Duodenal mucosa (tissue), 2 donors: ENCODE measurements at regions not wholly inside any gene's neighbourhood (a gene's known extent, or its start where the extent isn't known, plus 50 kb on each side); places are given as distances from the start of the nearest gene placed in this dataset.

Experiments used
- H3K27ac ChIP-seq: one replicate; pipeline ENCODE4 v1.7.0; 2013; ENCODE audit warnings: low read depth, low read length
- H3K27me3 ChIP-seq, 2 donors: one replicate each; pipeline ENCODE4 v1.7.0; 2013; ENCODE audit warnings: low read length in 2 of 2, control low read depth in 1 of 2; ENCODE audit not compliant: insufficient read depth in 2 of 2, control insufficient read depth in 1 of 2
- H3K36me3 ChIP-seq, 2 donors: one replicate each; pipeline ENCODE4 v1.7.0; 2013; ENCODE audit warnings: low read length in 2 of 2, control low read depth in 1 of 2; ENCODE audit not compliant: insufficient read depth in 2 of 2, control insufficient read depth in 1 of 2
- H3K4me1 ChIP-seq, 2 donors: one replicate each; pipeline ENCODE4 v1.7.0; 2013; ENCODE audit warnings: low read length in 2 of 2, control low read depth in 1 of 2; ENCODE audit not compliant: insufficient read depth in 2 of 2, control insufficient read depth in 1 of 2
- H3K4me3 ChIP-seq, 2 donors: one replicate each; pipeline ENCODE4 v1.7.0; 2013; ENCODE audit warnings: low read length in 2 of 2, low read depth in 1 of 2
- H3K9ac ChIP-seq, 2 donors: one replicate each; pipeline ENCODE4 v1.7.0; 2013; ENCODE audit warnings: low read length in 2 of 2, low read depth in 1 of 2
- H3K9me3 ChIP-seq, 2 donors: one replicate each; pipeline ENCODE4 v1.7.0; 2013; ENCODE audit warnings: low read length in 2 of 2, control low read depth in 1 of 2; ENCODE audit not compliant: control insufficient read depth in 1 of 2

DNA sequence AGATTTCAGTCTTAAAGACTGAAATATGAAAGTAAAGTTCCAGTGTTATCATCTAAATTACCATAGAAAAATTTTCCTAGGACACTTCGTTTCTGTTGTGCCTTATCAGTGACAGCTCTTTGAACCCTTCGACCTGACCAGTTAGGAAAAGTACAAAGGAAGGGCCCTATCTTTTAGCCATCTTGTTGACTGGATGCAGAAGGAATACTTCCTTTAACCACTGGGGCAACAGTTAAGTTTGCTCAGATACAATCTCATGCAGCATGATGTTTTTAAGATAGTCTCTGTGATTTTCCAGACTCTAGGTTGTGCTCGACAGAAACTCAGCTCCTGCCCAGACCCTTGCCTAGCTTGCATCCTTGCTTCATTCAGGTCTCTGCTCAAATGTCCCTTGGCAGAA lies 210.5 kb upstream of the RPS6KA3 start:
- peaks cover 0 to 6% of the 10 kb centered on the region in 2 donors for H3K4me1 ChIP-seq
- no peak overlapping the region for H3K4me3 ChIP-seq
- no peak overlapping the region for H3K9ac ChIP-seq
- H3K27ac ChIP-seq: no peak overlapping the region
- H3K36me3 ChIP-seq: no peaks in the 10 kb centered on the region
- no peaks in the 10 kb centered on the region for H3K9me3 ChIP-seq
- H3K27me3 ChIP-seq: no peaks in the 10 kb centered on the region

DNA sequence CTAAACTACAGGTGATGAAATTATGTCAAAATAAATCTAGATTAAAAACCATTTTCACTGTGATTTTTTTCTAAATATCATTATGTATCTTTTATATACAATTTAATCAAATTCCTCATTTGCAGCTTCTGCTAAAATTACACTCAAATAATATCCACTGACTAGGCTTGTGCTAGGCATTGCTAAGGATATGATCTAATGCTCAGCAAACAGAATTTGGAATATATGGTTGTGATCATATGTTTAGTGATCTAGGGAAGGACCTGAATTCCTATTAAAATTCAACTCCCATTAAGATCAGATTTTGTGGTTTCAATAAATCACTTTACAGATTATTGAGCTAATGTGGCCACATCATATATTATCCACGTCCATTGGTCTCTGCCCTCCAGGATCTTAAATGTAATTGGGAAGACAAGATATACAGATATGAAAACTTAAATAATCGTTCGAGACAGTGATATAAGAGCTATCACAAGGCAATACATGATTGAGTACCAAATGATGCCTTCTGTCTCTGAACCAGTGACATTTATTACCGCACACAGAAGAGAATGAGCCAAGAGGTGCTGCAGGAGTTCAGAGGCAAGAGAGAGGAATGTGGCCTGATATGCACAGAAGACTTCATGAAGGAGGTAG lies 206.0 kb upstream of the RPS6KA3 start:
- Histone ChIP-seq H3K9me3 (no peaks in the 10 kb centered on the region), H3K4me3 (no peak overlapping the region), H3K36me3 (no peaks in the 10 kb centered on the region), H3K9ac (no peak overlapping the region), H3K4me1 (no peaks in the 10 kb centered on the region), H3K27me3 (no peaks in the 10 kb centered on the region), H3K27ac (no peak overlapping the region)

DNA sequence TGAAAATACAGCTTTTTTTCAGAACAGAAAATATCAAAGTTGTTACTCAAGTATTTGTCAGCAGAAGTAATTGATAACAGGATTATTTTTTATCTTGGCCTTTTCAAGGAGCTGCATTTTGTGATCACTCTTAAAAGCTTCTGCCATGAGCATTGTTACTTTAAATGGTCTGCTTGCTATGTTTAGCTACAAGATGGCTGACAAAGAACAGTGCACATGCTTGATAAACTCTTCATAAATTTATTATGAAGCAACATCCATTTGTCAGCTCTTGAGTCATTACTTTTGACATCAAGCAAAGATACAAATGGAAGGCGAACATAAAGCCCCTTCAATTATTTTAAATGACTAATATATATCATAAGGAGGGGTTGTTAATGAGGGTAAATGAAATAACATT lies 205.4 kb upstream of the RPS6KA3 start:
- H3K27ac ChIP-seq: no peak overlapping the region
- no peak overlapping the region for H3K4me3 ChIP-seq
- H3K9me3 ChIP-seq: no peaks in the 10 kb centered on the region
- no peak overlapping the region for H3K9ac ChIP-seq
- H3K4me1 ChIP-seq: no peaks in the 10 kb centered on the region
- no peaks in the 10 kb centered on the region for H3K27me3 ChIP-seq
- H3K36me3 ChIP-seq: no peaks in the 10 kb centered on the region

DNA sequence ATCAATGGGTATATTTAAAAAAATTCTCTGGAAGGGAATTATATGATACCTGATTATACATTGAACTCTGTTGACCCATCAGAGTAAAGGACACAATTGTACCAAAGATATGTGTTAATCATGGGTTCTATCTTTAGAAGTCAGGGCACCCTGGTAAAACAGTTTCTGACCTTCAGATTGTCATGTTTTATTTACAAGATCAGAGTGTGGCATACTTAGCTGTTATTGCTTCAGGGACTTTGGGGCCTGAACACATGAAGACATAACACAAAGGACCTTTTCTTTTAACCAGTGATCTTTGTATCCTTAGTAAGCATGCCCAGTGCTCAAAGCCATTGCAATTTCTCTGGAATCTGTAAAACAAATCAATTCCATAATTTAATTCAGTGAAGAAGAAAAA lies 204.8 kb upstream of the RPS6KA3 start:
- Histone ChIP-seq H3K36me3 (no peaks in the 10 kb centered on the region), H3K9me3 (no peaks in the 10 kb centered on the region), H3K4me1 (no peaks in the 10 kb centered on the region), H3K27me3 (no peaks in the 10 kb centered on the region), H3K27ac (no peak overlapping the region), H3K9ac (no peak overlapping the region), H3K4me3 (no peak overlapping the region)

DNA sequence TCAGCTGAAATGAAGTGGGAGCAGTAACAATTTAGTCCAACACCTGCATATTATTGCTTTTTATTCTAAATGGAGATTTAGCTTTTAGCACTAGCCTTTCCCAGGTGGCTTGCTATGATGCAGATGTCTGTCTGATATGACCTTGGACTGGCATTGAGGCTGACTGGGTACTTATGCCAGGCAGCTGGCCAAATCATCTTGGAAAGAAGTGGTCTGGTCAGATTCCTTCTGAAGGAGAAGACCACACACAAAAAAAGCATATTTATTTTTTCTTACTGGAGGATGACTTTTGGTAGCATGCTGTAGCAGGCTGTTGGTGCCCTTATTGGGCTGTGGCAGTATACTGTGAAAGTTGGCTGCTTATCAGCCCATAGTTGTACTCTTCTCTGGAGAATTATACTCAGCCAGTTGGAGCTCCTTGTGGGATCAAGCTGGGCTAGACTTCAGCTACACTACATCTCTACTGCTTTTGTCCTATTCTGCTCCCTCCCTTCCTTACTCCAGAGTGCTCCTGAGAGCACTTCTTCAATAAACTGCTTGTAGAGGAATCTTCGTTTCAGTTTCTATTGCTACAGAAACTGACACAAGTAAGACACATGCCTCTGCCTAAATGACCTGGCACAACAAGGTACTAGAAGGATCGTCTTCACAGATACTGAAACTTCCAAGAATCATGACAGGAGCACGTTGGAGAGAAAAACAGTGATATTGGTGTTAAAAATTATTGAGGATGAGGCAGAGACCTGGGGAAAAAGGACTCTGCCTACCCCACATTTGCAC lies 196.8 kb upstream of the RPS6KA3 start:
- Histone ChIP-seq H3K4me1 (no peaks in the 10 kb centered on the region), H3K36me3 (no peaks in the 10 kb centered on the region), H3K27ac (no peak overlapping the region), H3K9ac (no peak overlapping the region), H3K4me3 (no peak overlapping the region), H3K27me3 (no peaks in the 10 kb centered on the region), H3K9me3 (no peaks in the 10 kb centered on the region)

DNA sequence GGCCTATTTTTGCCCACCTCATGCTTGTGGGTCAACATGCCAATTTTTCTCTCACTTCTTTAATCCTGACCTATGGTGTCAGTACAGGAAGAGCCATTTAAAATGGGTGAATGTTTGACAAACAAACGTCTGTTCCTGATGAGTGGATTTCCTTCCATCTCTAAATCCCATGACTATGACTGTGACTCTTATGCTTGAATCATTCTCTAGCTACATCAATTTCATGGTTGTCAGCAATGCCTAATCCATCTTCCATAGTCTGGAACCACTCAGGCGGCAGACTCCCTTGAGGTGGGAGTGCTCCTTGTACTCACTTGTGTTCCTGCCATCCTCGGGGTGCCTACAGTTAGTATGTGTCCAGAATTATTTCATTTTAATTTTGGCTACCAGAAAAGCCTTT lies 194.9 kb upstream of the RPS6KA3 start:
- Histone ChIP-seq H3K36me3 (no peaks in the 10 kb centered on the region), H3K9ac (no peak overlapping the region), H3K4me3 (no peak overlapping the region), H3K27me3 (no peaks in the 10 kb centered on the region), H3K27ac (no peak overlapping the region), H3K4me1 (no peaks in the 10 kb centered on the region), H3K9me3 (no peaks in the 10 kb centered on the region)

DNA sequence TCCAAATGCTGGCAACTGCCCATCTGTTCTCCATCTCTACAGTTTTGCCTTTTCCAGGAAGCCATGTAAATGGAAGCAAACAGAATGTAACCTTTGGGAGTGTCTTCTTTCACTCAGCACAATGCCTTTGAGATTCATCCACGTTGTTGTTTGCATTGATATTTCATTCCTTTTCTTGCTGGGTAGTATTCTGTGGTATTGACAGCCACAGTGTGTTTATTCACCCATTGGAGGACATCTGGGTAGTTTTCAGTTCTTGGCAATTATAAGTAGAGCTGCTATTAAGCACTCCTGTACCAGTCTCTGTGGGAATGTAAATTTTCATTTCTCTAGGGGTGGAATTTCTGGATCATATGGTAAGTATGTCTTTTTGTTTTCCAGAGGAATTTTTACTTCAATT lies 194.3 kb upstream of the RPS6KA3 start:
- Histone ChIP-seq H3K27me3 (no peaks in the 10 kb centered on the region), H3K27ac (no peak overlapping the region), H3K4me3 (no peak overlapping the region), H3K9me3 (no peaks in the 10 kb centered on the region), H3K36me3 (no peaks in the 10 kb centered on the region), H3K9ac (no peak overlapping the region), H3K4me1 (no peaks in the 10 kb centered on the region)

DNA sequence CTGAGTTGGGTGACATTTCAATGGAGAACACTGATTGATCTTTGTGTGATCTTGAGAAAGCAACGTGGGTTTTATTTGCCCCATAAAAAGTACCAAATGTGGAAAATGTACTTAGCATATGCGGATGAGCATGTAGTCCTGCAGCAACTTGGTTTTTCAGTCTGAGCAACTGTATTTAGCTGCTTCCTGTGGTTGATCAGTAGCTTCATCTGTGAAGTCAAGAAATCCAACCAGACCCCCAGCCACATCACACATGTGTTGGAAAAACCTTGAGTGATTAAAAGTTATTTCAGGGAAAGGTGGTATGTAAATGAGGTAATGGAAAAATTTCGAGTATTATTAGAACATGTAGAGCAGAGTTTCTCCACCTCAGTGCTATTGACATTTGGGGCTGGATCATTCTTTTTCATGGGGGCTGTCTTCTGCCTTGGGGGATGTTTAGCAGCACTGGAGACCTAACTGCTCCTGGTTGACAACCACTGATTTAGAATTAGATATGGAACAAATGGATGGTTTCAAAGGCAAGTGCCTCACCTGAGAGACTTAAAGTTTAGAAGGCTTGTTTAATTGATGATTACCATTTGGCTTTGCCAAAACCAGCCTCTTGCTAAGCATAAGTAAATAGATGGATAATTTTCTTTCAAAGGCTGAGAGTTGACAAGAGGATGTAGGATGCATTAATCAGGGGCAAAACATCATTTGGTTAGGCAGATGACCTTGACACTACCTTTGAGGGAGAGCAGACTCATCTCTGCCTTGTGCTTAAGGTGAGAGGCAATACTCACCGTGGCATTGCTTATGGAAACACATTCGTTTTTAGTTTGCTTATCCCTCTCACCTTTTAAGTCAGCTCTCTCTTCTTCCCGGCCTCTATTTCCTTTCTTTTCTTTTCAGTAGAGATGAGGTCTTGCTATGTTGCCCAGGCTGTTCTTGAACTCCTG lies 193.0 kb upstream of the RPS6KA3 start:
- Histone ChIP-seq H3K27me3 (no peaks in the 10 kb centered on the region), H3K36me3 (no peaks in the 10 kb centered on the region), H3K9me3 (no peaks in the 10 kb centered on the region), H3K9ac (no peak overlapping the region), H3K4me3 (no peak overlapping the region), H3K4me1 (no peaks in the 10 kb centered on the region), H3K27ac (no peak overlapping the region)

DNA sequence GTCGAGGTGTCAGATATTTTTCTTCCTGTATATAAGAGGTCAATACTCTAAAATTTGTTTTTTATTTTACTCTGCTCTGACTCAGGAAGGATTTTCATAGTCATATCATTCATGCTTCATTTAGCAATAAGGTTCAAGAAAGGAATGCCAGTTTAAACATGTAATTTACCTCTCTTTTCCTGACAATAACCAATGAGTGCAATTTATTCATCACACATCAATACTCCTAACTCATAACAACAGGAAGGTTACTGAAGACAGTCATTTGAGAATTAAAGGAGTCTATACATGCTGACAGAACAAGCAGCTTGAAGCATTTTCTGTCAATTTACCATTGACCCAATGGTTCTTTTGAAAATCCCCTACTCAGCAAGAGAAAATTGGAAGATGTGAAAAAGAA lies 190.3 kb upstream of the RPS6KA3 start:
- no peak overlapping the region for H3K27ac ChIP-seq
- H3K36me3 ChIP-seq: no peaks in the 10 kb centered on the region
- H3K9me3 ChIP-seq: no peaks in the 10 kb centered on the region
- no peaks in the 10 kb centered on the region for H3K27me3 ChIP-seq
- no peak overlapping the region for H3K4me3 ChIP-seq
- H3K9ac ChIP-seq: no peak overlapping the region
- no peaks in the 10 kb centered on the region for H3K4me1 ChIP-seq

DNA sequence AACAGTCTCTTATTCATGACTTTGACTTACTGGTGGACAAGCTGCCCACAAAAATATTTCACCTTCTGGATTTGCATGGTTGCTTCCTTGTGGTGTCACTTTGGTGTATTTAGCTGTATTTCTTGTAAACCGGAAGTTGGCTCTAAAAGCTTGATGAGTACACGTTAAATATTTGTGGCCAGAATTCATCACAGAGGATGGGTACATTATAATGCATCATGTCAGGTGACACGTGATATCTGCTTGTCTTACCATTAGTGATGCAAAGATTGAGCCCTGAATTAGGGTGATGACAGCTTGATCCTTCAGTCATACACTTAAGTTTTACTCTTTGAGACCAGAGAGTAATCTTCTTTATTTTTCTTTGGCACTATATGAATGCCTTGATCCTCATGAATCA lies 188.3 kb upstream of the RPS6KA3 start:
- Histone ChIP-seq H3K4me3 (no peak overlapping the region), H3K9me3 (no peaks in the 10 kb centered on the region), H3K9ac (no peak overlapping the region), H3K4me1 (no peaks in the 10 kb centered on the region), H3K36me3 (no peaks in the 10 kb centered on the region), H3K27me3 (no peaks in the 10 kb centered on the region), H3K27ac (no peak overlapping the region)
